ENCODE measurements at regions not wholly inside any gene's neighbourhood (a gene's known extent, or its start where the extent isn't known, plus 50 kb on each side); places are given as distances from the start of the nearest gene placed in this dataset.

GRCh38 chr18:1599196-1599595 is 694.5 kb downstream of the ADCYAP1 start:
- WGBS, 2 donors: 44 to 57% methylated on average over 3 of the region's 3 CpGs
- Histone ChIP-seq H3K4me3 (no peak overlapping the region), H3K4me1 (no peaks in the 10 kb centered on the region), H3K9me3 (no peaks in the 10 kb centered on the region), H3K27ac (no peak overlapping the region), H3K27me3 (no peaks in the 10 kb centered on the region), H3K36me3 (no peaks in the 10 kb centered on the region)
- DNase-seq: no peak
- intact Hi-C loops (cut with DNase I): no loop called here
- TF ChIP-seq CTCF (IDR thresholded peaks at IDR 0.05) (no peak), POLR2AphosphoS5 (IDR thresholded peaks at IDR 0.05) (no peak), EP300 (IDR thresholded peaks at IDR 0.05) (no peak), POLR2A (IDR thresholded peaks at IDR 0.05) (no peak)

- TF ChIP-seq CTCF (IDR thresholded peaks at IDR 0.05): no peak
- no peak for TF ChIP-seq EP300 (IDR thresholded peaks at IDR 0.05)
- TF ChIP-seq POLR2A (IDR thresholded peaks at IDR 0.05): no peak
- no peak for TF ChIP-seq POLR2AphosphoS5 (IDR thresholded peaks at IDR 0.05)
- no peaks in the 10 kb centered on the region for H3K9me3 ChIP-seq
- DNase-seq: no peak
- no peaks in the 10 kb centered on the region for H3K27me3 ChIP-seq
- WGBS, 2 donors: 82 to 84% methylated on average over 5 of the region's 5 CpGs
- H3K4me3 ChIP-seq: no peak overlapping the region
- intact Hi-C loops (cut with DNase I): no loop called here
- no peaks in the 10 kb centered on the region for H3K4me1 ChIP-seq
- no peak overlapping the region for H3K27ac ChIP-seq
- H3K36me3 ChIP-seq: no peaks in the 10 kb centered on the region
These were observed 700.1 kb downstream of the ADCYAP1 start for GRCh38 chr18:1604751-1605150.

- WGBS, 2 donors: 25 to 43% methylated on average over 3 of the region's 3 CpGs
- H3K27me3 ChIP-seq: no peaks in the 10 kb centered on the region
- no peaks in the 10 kb centered on the region for H3K4me1 ChIP-seq
- peaks cover 0 to 1% (median 0%) of the 10 kb centered on the region in 4 donors for H3K9me3 ChIP-seq
- no peaks in the 10 kb centered on the region for H3K36me3 ChIP-seq
- no peak for TF ChIP-seq EP300 (IDR thresholded peaks at IDR 0.05)
- no peak for TF ChIP-seq POLR2AphosphoS5 (IDR thresholded peaks at IDR 0.05)
- TF ChIP-seq CTCF (IDR thresholded peaks at IDR 0.05): no peak
- no peak for TF ChIP-seq POLR2A (IDR thresholded peaks at IDR 0.05)
- intact Hi-C loops (cut with DNase I): no loop called here
- no peak for DNase-seq
- no peak overlapping the region for H3K4me3 ChIP-seq
- H3K27ac ChIP-seq: no peak overlapping the region
These were observed 713.7 kb downstream of the ADCYAP1 start for GRCh38 chr18:1618364-1618763.

- H3K36me3 ChIP-seq: no peaks in the 10 kb centered on the region
- peaks cover 0 to 1% (median 0%) of the 10 kb centered on the region in 4 donors for H3K9me3 ChIP-seq
- H3K4me1 ChIP-seq: no peaks in the 10 kb centered on the region
- no peak for DNase-seq
- intact Hi-C loops (cut with DNase I): no loop called here
- H3K4me3 ChIP-seq: no peak overlapping the region
- H3K27me3 ChIP-seq: no peaks in the 10 kb centered on the region
- TF ChIP-seq EP300 (IDR thresholded peaks at IDR 0.05): no peak
- TF ChIP-seq CTCF (IDR thresholded peaks at IDR 0.05): no peak
- TF ChIP-seq POLR2A (IDR thresholded peaks at IDR 0.05): no peak
- TF ChIP-seq POLR2AphosphoS5 (IDR thresholded peaks at IDR 0.05): no peak
- WGBS, 2 donors: 58 to 73% methylated on average over 5 of the region's 5 CpGs
- H3K27ac ChIP-seq: no peak overlapping the region
These were observed 714.8 kb downstream of the ADCYAP1 start for GRCh38 chr18:1619507-1619906.

- H3K4me3 ChIP-seq: no peak overlapping the region
- H3K27me3 ChIP-seq: peaks cover 0 to 6% (median 0%) of the 10 kb centered on the region in 3 donors
- H3K27ac ChIP-seq: no peak overlapping the region
- no peaks in the 10 kb centered on the region for H3K36me3 ChIP-seq
- intact Hi-C loops (cut with DNase I): no loop called here
- WGBS, 2 donors: 39 to 60% methylated on average over 2 of the region's 2 CpGs
- TF ChIP-seq CTCF (IDR thresholded peaks at IDR 0.05) (no peak), POLR2A (IDR thresholded peaks at IDR 0.05) (no peak), POLR2AphosphoS5 (IDR thresholded peaks at IDR 0.05) (no peak)
- no peak for DNase-seq
- no peaks in the 10 kb centered on the region for H3K4me1 ChIP-seq
- H3K9me3 ChIP-seq: peaks cover 0 to 1% (median 0%) of the 10 kb centered on the region in 4 donors
These were observed 719.9 kb downstream of the ADCYAP1 start for GRCh38 chr18:1624612-1625011.

Measured in sigmoid colon (tissue), 6 donors.